Heart right ventricle (tissue), 16 donors: ENCODE measurements at regions not wholly inside any gene's neighbourhood (a gene's known extent, or its start where the extent isn't known, plus 50 kb on each side); places are given as distances from the start of the nearest gene placed in this dataset.
"Not testable (repeated sequence)": the region's sequence is repeated elsewhere in the genome, so short reads cannot be mapped to it uniquely, and the experiment has no call there.

Source experiments
- ATAC-seq, 8 donors: fragments of 200-7000 bp; cut with Tn5 transposase; one replicate each; pipeline ENCODE4 v1.9.1; 2020; ENCODE audit warnings: mild to moderate bottlenecking in 8 of 8, moderate library complexity in 8 of 8, moderate number of reproducible peaks in 1 of 8
- DNase-seq, 2 donors: peaks; one replicate each; pipeline ENCODE4 v3.0.0-alpha.2; 2020
- H3K27ac ChIP-seq, 10 donors: fragments of 200-600 bp; sonication (generic) in 2 of 10; one replicate each; pipeline versions ENCODE4 v1.5.0 to v1.8.0; 2020 to 2022; ENCODE audit warnings: mild to moderate bottlenecking in 3 of 10
- H3K27me3 ChIP-seq, 7 donors: fragments of 200-600 bp; one replicate each; pipeline ENCODE4 v1.8.0; 2021 to 2022; ENCODE audit warnings: mild to moderate bottlenecking in 2 of 7
- H3K36me3 ChIP-seq, 9 donors: fragments of 200-600 bp; sonication (generic) in 1 of 9; one replicate each; pipeline versions ENCODE4 v1.5.0 to v1.8.0; 2020 to 2022; ENCODE audit warnings: mild to moderate bottlenecking in 2 of 9
- H3K4me1 ChIP-seq, 9 donors: fragments of 200-600 bp; sonication (generic) in 1 of 9; one replicate each; pipeline versions ENCODE4 v1.5.0 to v1.8.0; 2020 to 2022; ENCODE audit warnings: mild to moderate bottlenecking in 4 of 9
- H3K4me3 ChIP-seq, 10 donors: fragments of 200-600 bp; sonication (generic) in 2 of 10; one replicate each; pipeline versions ENCODE4 v1.5.0 to v1.8.0; 2020 to 2022; ENCODE audit warnings: mild to moderate bottlenecking in 7 of 10, moderate library complexity in 2 of 10
- H3K9me3 ChIP-seq, 11 donors: fragments of 200-600 bp in 10 of 11; sonication (generic) in 2 of 11; one replicate each; pipeline versions ENCODE4 v1.5.0 to v1.8.0; 2013 to 2022; ENCODE audit warnings: mild to moderate bottlenecking in 2 of 11, control low read depth in 1 of 11, moderate library complexity in 1 of 11
- WGBS, 2 donors: extraction: QIAGEN DNeasy Blood & Tissue Kit; methylation state at CpG; one replicate each; pipeline ENCODE4 v1.1.7; 2013; ENCODE audit warnings: inconsistent platforms in 1 of 2; 5-methylcytosine and 5-hydroxymethylcytosine counted together
- intact Hi-C, 10 donors: fragments of 100-400 bp; cut with DNase I; formaldehyde crosslinking; loops; one replicate each; pipeline versions ENCODE4 v1.11.1 to v1.14.2; 2022
- TF ChIP-seq, protein P1 (sequence below), 9 donors: fragments of 200-600 bp; sonication (generic) in 2 of 9; IDR thresholded peaks; one replicate each; pipeline versions ENCODE4 v1.5.0 to v1.8.0; 2021 to 2022; ENCODE audit warnings: antibody characterized with exemption in 9 of 9, mild to moderate bottlenecking in 5 of 9, moderate library complexity in 1 of 9
- donor health status: Arrhythmogenic right ventricular cardiomyopathy.
- donor health status: ischemic (EF 13 %, LVEDD 7.1; RV severe dilation, severe dysfunction).
- donor health status: healthy with polysubstance abuse.
- donor health status: DM: no; HTN: yes; CAD: no.
- donor health status: DM: no; HTN: no; CAD: no.
- donor health status: ischemic (EF 25% LVEDD 6.9; RV normal size, moderate dysfunction).
- donor health status: ischemic (EF 25% LVEDD 5.7; RV mildly dilated, moderate dysfunction).
- donor health status: healthy.
- donor health status: DM: yes; HTN: yes; CAD: no.
- donor health status: Ischemic cardiomyopathy.
- donor health status: ischemic (EF 35%, LVEDD 5.7; RV mildly dilated, moderate dysfunction).
- donor health status: nonischemic (EF 11% LVEDD 7.7; RV severe dilation, severe dysfunction).
- donor health status: DM: yes; HTN: yes; CAD: no.
- donor health status: PGD.
- donor health status: ischemic (EF 29% LVEDD 5.4; RV normal size, mild dysfunction).
- donor health status: nonischemic (EF 23%, LVEDD 6.1; RV moderate dilation, normal function).

- TF ChIP-seq, protein P1, sequence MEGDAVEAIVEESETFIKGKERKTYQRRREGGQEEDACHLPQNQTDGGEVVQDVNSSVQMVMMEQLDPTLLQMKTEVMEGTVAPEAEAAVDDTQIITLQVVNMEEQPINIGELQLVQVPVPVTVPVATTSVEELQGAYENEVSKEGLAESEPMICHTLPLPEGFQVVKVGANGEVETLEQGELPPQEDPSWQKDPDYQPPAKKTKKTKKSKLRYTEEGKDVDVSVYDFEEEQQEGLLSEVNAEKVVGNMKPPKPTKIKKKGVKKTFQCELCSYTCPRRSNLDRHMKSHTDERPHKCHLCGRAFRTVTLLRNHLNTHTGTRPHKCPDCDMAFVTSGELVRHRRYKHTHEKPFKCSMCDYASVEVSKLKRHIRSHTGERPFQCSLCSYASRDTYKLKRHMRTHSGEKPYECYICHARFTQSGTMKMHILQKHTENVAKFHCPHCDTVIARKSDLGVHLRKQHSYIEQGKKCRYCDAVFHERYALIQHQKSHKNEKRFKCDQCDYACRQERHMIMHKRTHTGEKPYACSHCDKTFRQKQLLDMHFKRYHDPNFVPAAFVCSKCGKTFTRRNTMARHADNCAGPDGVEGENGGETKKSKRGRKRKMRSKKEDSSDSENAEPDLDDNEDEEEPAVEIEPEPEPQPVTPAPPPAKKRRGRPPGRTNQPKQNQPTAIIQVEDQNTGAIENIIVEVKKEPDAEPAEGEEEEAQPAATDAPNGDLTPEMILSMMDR (IDR thresholded peaks at IDR 0.05) = no peak
- Histone ChIP-seq H3K4me1 (no peaks in the 10 kb centered on the region), H3K27me3 (peaks cover 0 to 3% (median 0%) of the 10 kb centered on the region in 7 donors), H3K4me3 (no peak overlapping the region), H3K9me3 (peaks cover 0 to 14% (median 0%) of the 10 kb centered on the region in 11 donors), H3K36me3 (no peaks in the 10 kb centered on the region), H3K27ac (no peak overlapping the region)
- DNase-seq (no peak), ATAC-seq (no peak)
- WGBS, 2 donors = 78 to 84% methylated on average over 2 of the region's 2 CpGs
- intact Hi-C loops = no loop called here
Measured at GRCh38 chr13:73162912-73163911, 104.4 kb downstream of the KLF5 start.

DNA sequence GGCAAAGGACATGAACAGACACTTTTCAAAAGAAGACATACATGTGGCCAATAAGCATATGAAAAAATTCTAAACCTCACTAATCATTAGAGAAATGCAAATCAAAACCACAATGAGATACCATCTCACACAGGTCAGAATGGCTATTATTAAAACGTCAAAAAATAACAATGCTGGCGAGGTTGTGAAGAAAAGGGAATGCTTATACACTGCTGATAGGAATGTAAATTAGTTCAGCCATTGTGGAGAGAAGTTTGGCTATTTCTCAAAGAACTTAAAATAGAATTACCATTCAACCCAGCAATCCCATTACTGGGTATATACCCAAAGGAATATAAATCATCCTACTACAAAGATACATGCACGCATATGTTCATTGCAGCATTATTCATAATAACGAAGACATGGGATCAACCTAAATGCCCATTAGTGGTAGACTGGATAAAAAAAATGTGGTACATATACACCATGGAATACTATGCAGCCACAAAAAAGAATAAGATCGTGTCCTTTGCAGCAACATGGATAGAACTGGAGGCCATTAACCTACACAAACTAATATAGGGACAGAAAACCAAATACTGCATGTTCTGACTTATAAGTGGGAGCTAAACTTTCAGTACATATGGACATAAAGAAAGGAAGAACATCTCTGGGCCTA, 101.7 kb downstream of the KLF5 start:
- DNase-seq, intact Hi-C loops, H3K27ac ChIP-seq, H3K27me3 ChIP-seq, H3K4me1 ChIP-seq, H3K4me3 ChIP-seq, ATAC-seq, H3K36me3 ChIP-seq: not testable (repeated sequence)
- H3K9me3 ChIP-seq = peaks cover 0 to 14% (median 0%) of the 10 kb centered on the region in 11 donors
- WGBS, 2 donors = 88 to 90% methylated on average over 5 of the region's 5 CpGs

GRCh38 chr13:73158851-73159250, 100.0 kb downstream of the KLF5 start:
- Histone ChIP-seq H3K27me3 (no peaks in the 10 kb centered on the region), H3K9me3 (peaks cover 0 to 14% (median 0%) of the 10 kb centered on the region in 11 donors), H3K36me3 (no peaks in the 10 kb centered on the region), H3K4me1 (no peaks in the 10 kb centered on the region), H3K4me3 (no peak overlapping the region), H3K27ac (no peak overlapping the region)
- TF ChIP-seq, protein P1 (IDR thresholded peaks at IDR 0.05) = no peak
- ATAC-seq = no peak
- intact Hi-C loops = no loop called here
- no peak for DNase-seq

- no peaks in the 10 kb centered on the region for H3K27me3 ChIP-seq
- H3K9me3 ChIP-seq = peaks cover 0 to 14% (median 0%) of the 10 kb centered on the region in 11 donors
- intact Hi-C loops = no loop called here
- no peaks in the 10 kb centered on the region for H3K4me1 ChIP-seq
- DNase-seq (no peak), ATAC-seq (no peak)
- H3K36me3 ChIP-seq = no peaks in the 10 kb centered on the region
- H3K27ac ChIP-seq = no peak overlapping the region
- H3K4me3 ChIP-seq = no peak overlapping the region
- TF ChIP-seq, protein P1 (IDR thresholded peaks at IDR 0.05) = no peak
- WGBS, 2 donors = 65 to 70% methylated on average over 2 of the region's 2 CpGs
Measured at GRCh38 chr13:73157031-73157430, 98.2 kb downstream of the KLF5 start.
